ENCODE measurements at regions not wholly inside any gene's neighbourhood (a gene's known extent, or its start where the extent isn't known, plus 50 kb on each side); places are given as distances from the start of the nearest gene placed in this dataset.

- Mint-ChIP-seq H3K36me3 (no peaks in the 10 kb centered on the region), H3K4me1 (no peaks in the 10 kb centered on the region), H3K9me3 (peaks cover 0 to 2% (median 0%) of the 10 kb centered on the region in 5 donors), H3K4me3 (no peak overlapping the region), H3K27me3 (peaks cover 20 to 75% of the 10 kb centered on the region in 2 donors), H3K27ac (no peak overlapping the region)
- Histone ChIP-seq H3K27me3 (ENCODE audit: insufficient read depth, low read length, poor library complexity, severe bottlenecking) (no peaks in the 10 kb centered on the region), H3K36me3 (ENCODE audit: insufficient read depth, low read length) (no peaks in the 10 kb centered on the region), H3K4me1 (ENCODE audit: insufficient read depth, low read length) (no peaks in the 10 kb centered on the region), H3K9me3 (ENCODE audit: low read length) (no peaks in the 10 kb centered on the region), H3K4me3 (ENCODE audit: low read length) (no peak overlapping the region), H3K27ac (ENCODE audit: low read depth, low read length) (no peak overlapping the region)
- DNase-seq, result no peak
- ChIA-PET CTCF (no interaction called here), POLR2A (no interaction called here)
Measured at GRCh38 chr14:101288436-101289229, 272.7 kb upstream of the DIO3 start.

GRCh38 chr14:101289230-101289690 is 272.0 kb upstream of the DIO3 start:
- POLR2A ChIA-PET, result no interaction called here

GRCh38 chr14:101289911-101290310 is 271.4 kb upstream of the DIO3 start:
- no peak overlapping the region for H3K4me3 Mint-ChIP-seq
- H3K36me3 Mint-ChIP-seq, result no peaks in the 10 kb centered on the region
- peaks cover 0 to 4% (median under 1%) of the 10 kb centered on the region in 5 donors for H3K9me3 Mint-ChIP-seq
- H3K27me3 ChIP-seq (ENCODE audit: insufficient read depth, low read length, poor library complexity, severe bottlenecking), result no peaks in the 10 kb centered on the region
- H3K27ac ChIP-seq (ENCODE audit: low read depth, low read length), result no peak overlapping the region
- ChIA-PET POLR2A (no interaction called here), CTCF (no interaction called here)
- H3K4me1 Mint-ChIP-seq, result no peaks in the 10 kb centered on the region
- H3K4me3 ChIP-seq (ENCODE audit: low read length), result no peak overlapping the region
- H3K9me3 ChIP-seq (ENCODE audit: low read length), result no peaks in the 10 kb centered on the region
- peaks cover 19 to 63% of the 10 kb centered on the region in 2 donors for H3K27me3 Mint-ChIP-seq
- no peak overlapping the region for H3K27ac Mint-ChIP-seq
- no peaks in the 10 kb centered on the region for H3K4me1 ChIP-seq (ENCODE audit: insufficient read depth, low read length)
- no peak for DNase-seq
- no peaks in the 10 kb centered on the region for H3K36me3 ChIP-seq (ENCODE audit: insufficient read depth, low read length)

More at GRCh38 chr14:101289230-101289690, 272.0 kb upstream of the DIO3 start:
- Histone ChIP-seq H3K27me3 (ENCODE audit: insufficient read depth, low read length, poor library complexity, severe bottlenecking) (no peaks in the 10 kb centered on the region), H3K9me3 (ENCODE audit: low read length) (no peaks in the 10 kb centered on the region), H3K4me1 (ENCODE audit: insufficient read depth, low read length) (no peaks in the 10 kb centered on the region), H3K4me3 (ENCODE audit: low read length) (no peak overlapping the region), H3K27ac (ENCODE audit: low read depth, low read length) (no peak overlapping the region), H3K36me3 (ENCODE audit: insufficient read depth, low read length) (no peaks in the 10 kb centered on the region)
- DNase-seq, result no peak
- no peaks in the 10 kb centered on the region for H3K36me3 Mint-ChIP-seq
- CTCF ChIA-PET, result no interaction called here
- peaks cover 0 to 2% (median 0%) of the 10 kb centered on the region in 5 donors for H3K9me3 Mint-ChIP-seq
- no peak overlapping the region for H3K4me3 Mint-ChIP-seq
- H3K27ac Mint-ChIP-seq, result no peak overlapping the region
- no peaks in the 10 kb centered on the region for H3K4me1 Mint-ChIP-seq
- H3K27me3 Mint-ChIP-seq, result peaks cover 19 to 69% of the 10 kb centered on the region in 2 donors

GRCh38 chr14:101290611-101291010 is 270.7 kb upstream of the DIO3 start:
- H3K36me3 ChIP-seq (ENCODE audit: insufficient read depth, low read length), result no peaks in the 10 kb centered on the region
- H3K4me1 Mint-ChIP-seq, result no peaks in the 10 kb centered on the region
- POLR2A ChIA-PET, result no interaction called here

GRCh38 chr14:101291390-101291789 is 269.9 kb upstream of the DIO3 start:
- no peaks in the 10 kb centered on the region for H3K36me3 Mint-ChIP-seq
- peaks cover 1 to 11% (median 7%) of the 10 kb centered on the region in 5 donors for H3K9me3 Mint-ChIP-seq

More at GRCh38 chr14:101290611-101291010, 270.7 kb upstream of the DIO3 start:
- Histone ChIP-seq H3K4me1 (ENCODE audit: insufficient read depth, low read length) (no peaks in the 10 kb centered on the region), H3K9me3 (ENCODE audit: low read length) (no peaks in the 10 kb centered on the region), H3K27ac (ENCODE audit: low read depth, low read length) (no peak overlapping the region), H3K27me3 (ENCODE audit: insufficient read depth, low read length, poor library complexity, severe bottlenecking) (no peaks in the 10 kb centered on the region), H3K4me3 (ENCODE audit: low read length) (no peak overlapping the region)
- Mint-ChIP-seq H3K27me3 (peaks cover 13 to 56% of the 10 kb centered on the region in 2 donors), H3K36me3 (no peaks in the 10 kb centered on the region), H3K27ac (no peak overlapping the region), H3K4me3 (peak overlapping the region in 1 of 7 donors; percentile 18), H3K9me3 (peaks cover 0 to 8% (median 2%) of the 10 kb centered on the region in 5 donors)
- DNase-seq, result no peak
- CTCF ChIA-PET, result no interaction called here

GRCh38 chr14:101292448-101292847 is 268.8 kb upstream of the DIO3 start:
- POLR2A ChIA-PET, result no interaction called here

More at GRCh38 chr14:101291390-101291789, 269.9 kb upstream of the DIO3 start:
- Mint-ChIP-seq H3K4me1 (no peaks in the 10 kb centered on the region), H3K27me3 (peaks cover 11 to 60% of the 10 kb centered on the region in 2 donors), H3K27ac (no peak overlapping the region), H3K4me3 (no peak overlapping the region)
- H3K9me3 ChIP-seq (ENCODE audit: low read length), result no peaks in the 10 kb centered on the region
- ChIA-PET POLR2A (no interaction called here), CTCF (no interaction called here)
- no peaks in the 10 kb centered on the region for H3K4me1 ChIP-seq (ENCODE audit: insufficient read depth, low read length)
- no peaks in the 10 kb centered on the region for H3K27me3 ChIP-seq (ENCODE audit: insufficient read depth, low read length, poor library complexity, severe bottlenecking)
- H3K4me3 ChIP-seq (ENCODE audit: low read length), result no peak overlapping the region
- H3K27ac ChIP-seq (ENCODE audit: low read depth, low read length), result no peak overlapping the region
- H3K36me3 ChIP-seq (ENCODE audit: insufficient read depth, low read length), result no peaks in the 10 kb centered on the region
- no peak for DNase-seq

GRCh38 chr14:101293605-101294004 is 267.7 kb upstream of the DIO3 start:
- no peaks in the 10 kb centered on the region for H3K9me3 ChIP-seq (ENCODE audit: low read length)
- POLR2A ChIA-PET, result no interaction called here

More at GRCh38 chr14:101292448-101292847, 268.8 kb upstream of the DIO3 start:
- DNase-seq, result no peak
- Histone ChIP-seq H3K4me1 (ENCODE audit: insufficient read depth, low read length) (no peaks in the 10 kb centered on the region), H3K36me3 (ENCODE audit: insufficient read depth, low read length) (no peaks in the 10 kb centered on the region), H3K4me3 (ENCODE audit: low read length) (no peak overlapping the region), H3K27me3 (ENCODE audit: insufficient read depth, low read length, poor library complexity, severe bottlenecking) (no peaks in the 10 kb centered on the region), H3K27ac (ENCODE audit: low read depth, low read length) (no peak overlapping the region), H3K9me3 (ENCODE audit: low read length) (no peaks in the 10 kb centered on the region)
- CTCF ChIA-PET, result interaction anchor here (0.6 kb wide), 1 partner anchor 1236 kb away, joined by 4 read pairs; no protein-coding TSS in a partner anchor
- H3K9me3 Mint-ChIP-seq, result peaks cover 9 to 16% (median 11%) of the 10 kb centered on the region in 5 donors
- H3K36me3 Mint-ChIP-seq, result no peaks in the 10 kb centered on the region
- H3K4me3 Mint-ChIP-seq, result no peak overlapping the region
- H3K4me1 Mint-ChIP-seq, result no peaks in the 10 kb centered on the region
- no peak overlapping the region for H3K27ac Mint-ChIP-seq
- peaks cover 12 to 62% of the 10 kb centered on the region in 2 donors for H3K27me3 Mint-ChIP-seq

GRCh38 chr14:101294136-101294535 is 267.2 kb upstream of the DIO3 start:
- ChIA-PET CTCF (no interaction called here), POLR2A (no interaction called here)
- H3K27ac ChIP-seq (ENCODE audit: low read depth, low read length), result no peak overlapping the region
- H3K4me3 Mint-ChIP-seq, result no peak overlapping the region
- no peaks in the 10 kb centered on the region for H3K4me1 Mint-ChIP-seq
- no peaks in the 10 kb centered on the region for H3K27me3 ChIP-seq (ENCODE audit: insufficient read depth, low read length, poor library complexity, severe bottlenecking)
- H3K27me3 Mint-ChIP-seq, result peaks cover 20 to 59% of the 10 kb centered on the region in 2 donors
- no peak for DNase-seq
- no peaks in the 10 kb centered on the region for H3K9me3 ChIP-seq (ENCODE audit: low read length)
- no peak overlapping the region for H3K4me3 ChIP-seq (ENCODE audit: low read length)
- H3K36me3 ChIP-seq (ENCODE audit: insufficient read depth, low read length), result no peaks in the 10 kb centered on the region
- H3K4me1 ChIP-seq (ENCODE audit: insufficient read depth, low read length), result no peaks in the 10 kb centered on the region
- H3K27ac Mint-ChIP-seq, result no peak overlapping the region
- H3K9me3 Mint-ChIP-seq, result peaks cover 13 to 22% (median 15%) of the 10 kb centered on the region in 5 donors
- no peaks in the 10 kb centered on the region for H3K36me3 Mint-ChIP-seq

More at GRCh38 chr14:101293605-101294004, 267.7 kb upstream of the DIO3 start:
- Histone ChIP-seq H3K36me3 (ENCODE audit: insufficient read depth, low read length) (no peaks in the 10 kb centered on the region), H3K27me3 (ENCODE audit: insufficient read depth, low read length, poor library complexity, severe bottlenecking) (no peaks in the 10 kb centered on the region), H3K27ac (ENCODE audit: low read depth, low read length) (no peak overlapping the region), H3K4me1 (ENCODE audit: insufficient read depth, low read length) (no peaks in the 10 kb centered on the region), H3K4me3 (ENCODE audit: low read length) (no peak overlapping the region)
- H3K36me3 Mint-ChIP-seq, result no peaks in the 10 kb centered on the region
- no peak for DNase-seq
- peaks cover 13 to 22% (median 15%) of the 10 kb centered on the region in 5 donors for H3K9me3 Mint-ChIP-seq
- H3K27me3 Mint-ChIP-seq, result peaks cover 17 to 63% of the 10 kb centered on the region in 2 donors
- CTCF ChIA-PET, result no interaction called here
- no peaks in the 10 kb centered on the region for H3K4me1 Mint-ChIP-seq
- no peak overlapping the region for H3K4me3 Mint-ChIP-seq
- H3K27ac Mint-ChIP-seq, result no peak overlapping the region
